ENCODE measurements at regions not wholly inside any gene's neighbourhood (a gene's known extent, or its start where the extent isn't known, plus 50 kb on each side); places are given as distances from the start of the nearest gene placed in this dataset.

DNA sequence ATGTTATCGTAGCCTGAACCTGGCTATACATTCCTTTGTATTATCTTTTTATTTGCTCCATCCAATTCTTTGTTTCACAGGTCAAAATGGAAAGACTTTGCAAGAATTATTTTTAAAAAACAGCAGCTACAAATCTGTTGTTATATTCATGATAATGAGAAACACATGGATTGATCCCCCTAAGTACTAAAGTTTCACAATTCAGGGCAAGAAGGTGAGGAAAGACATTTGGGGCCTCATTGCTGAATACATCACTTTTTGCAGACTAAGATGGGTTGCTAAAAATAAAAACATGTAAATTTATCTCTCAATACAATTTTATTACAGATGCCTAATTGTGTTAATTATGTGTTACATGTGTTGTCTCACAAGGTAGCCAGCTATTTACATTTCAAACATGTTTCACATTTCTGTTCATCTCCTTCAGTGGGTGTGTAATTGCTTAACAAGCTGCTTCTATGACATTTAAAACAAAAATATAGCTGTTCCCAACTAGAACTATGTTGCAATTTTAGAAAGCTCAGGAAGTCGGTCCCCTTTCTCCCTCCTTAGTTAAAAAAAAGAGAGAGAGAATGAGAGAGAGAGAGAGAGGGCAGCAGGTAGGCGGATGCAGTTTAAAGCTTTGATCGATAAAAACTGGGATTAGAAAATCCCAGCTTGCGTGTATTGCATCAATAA lies 606.3 kb upstream of the FZD8 start:
- no peaks in the 10 kb centered on the region for H3K9me3 ChIP-seq (ENCODE audit: severe bottlenecking)
- H3K27me3 ChIP-seq (ENCODE audit: insufficient read depth, poor library complexity, severe bottlenecking) = no peaks in the 10 kb centered on the region
- no peak overlapping the region for H3K4me3 ChIP-seq (ENCODE audit: severe bottlenecking)
- peaks cover under 1% of the 10 kb centered on the region for H3K4me1 ChIP-seq (ENCODE audit: insufficient read depth, poor library complexity, severe bottlenecking)
- ATAC-seq (ENCODE audit: low read depth) = no peak
- TF ChIP-seq, protein P1, sequence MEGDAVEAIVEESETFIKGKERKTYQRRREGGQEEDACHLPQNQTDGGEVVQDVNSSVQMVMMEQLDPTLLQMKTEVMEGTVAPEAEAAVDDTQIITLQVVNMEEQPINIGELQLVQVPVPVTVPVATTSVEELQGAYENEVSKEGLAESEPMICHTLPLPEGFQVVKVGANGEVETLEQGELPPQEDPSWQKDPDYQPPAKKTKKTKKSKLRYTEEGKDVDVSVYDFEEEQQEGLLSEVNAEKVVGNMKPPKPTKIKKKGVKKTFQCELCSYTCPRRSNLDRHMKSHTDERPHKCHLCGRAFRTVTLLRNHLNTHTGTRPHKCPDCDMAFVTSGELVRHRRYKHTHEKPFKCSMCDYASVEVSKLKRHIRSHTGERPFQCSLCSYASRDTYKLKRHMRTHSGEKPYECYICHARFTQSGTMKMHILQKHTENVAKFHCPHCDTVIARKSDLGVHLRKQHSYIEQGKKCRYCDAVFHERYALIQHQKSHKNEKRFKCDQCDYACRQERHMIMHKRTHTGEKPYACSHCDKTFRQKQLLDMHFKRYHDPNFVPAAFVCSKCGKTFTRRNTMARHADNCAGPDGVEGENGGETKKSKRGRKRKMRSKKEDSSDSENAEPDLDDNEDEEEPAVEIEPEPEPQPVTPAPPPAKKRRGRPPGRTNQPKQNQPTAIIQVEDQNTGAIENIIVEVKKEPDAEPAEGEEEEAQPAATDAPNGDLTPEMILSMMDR (IDR thresholded peaks at IDR 0.05; ENCODE audit: poor library complexity, severe bottlenecking) = no peak
- H3K36me3 ChIP-seq (ENCODE audit: low read depth) = no peaks in the 10 kb centered on the region
- H3K27ac ChIP-seq (ENCODE audit: poor library complexity, severe bottlenecking) = no peak overlapping the region
- DNase-seq (ENCODE audit: low spot score) = no peak

DNA sequence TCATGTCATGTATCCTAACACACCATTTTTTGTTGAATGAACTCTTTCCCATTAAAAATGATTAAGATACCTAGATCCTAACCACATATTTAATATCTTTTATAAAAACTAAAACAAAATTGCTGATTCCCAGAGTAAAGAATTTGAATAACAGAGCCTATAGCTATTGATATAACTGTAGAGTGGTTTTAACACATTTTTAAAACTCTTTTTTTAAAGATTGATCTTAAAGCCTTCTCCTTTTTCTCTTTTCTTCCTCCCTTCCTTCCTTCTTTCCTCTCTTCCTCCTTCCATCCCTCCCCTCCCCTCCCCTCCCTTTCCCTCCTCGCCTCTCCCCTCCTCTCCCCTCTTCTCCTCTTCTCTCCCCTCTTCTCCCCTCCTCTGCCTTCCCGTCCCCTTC lies 605.4 kb upstream of the FZD8 start:
- H3K36me3 ChIP-seq (ENCODE audit: low read depth) = no peaks in the 10 kb centered on the region
- H3K27ac ChIP-seq (ENCODE audit: poor library complexity, severe bottlenecking) = no peak overlapping the region
- H3K27me3 ChIP-seq (ENCODE audit: insufficient read depth, poor library complexity, severe bottlenecking) = no peaks in the 10 kb centered on the region
- H3K4me1 ChIP-seq (ENCODE audit: insufficient read depth, poor library complexity, severe bottlenecking) = no peaks in the 10 kb centered on the region
- no peaks in the 10 kb centered on the region for H3K9me3 ChIP-seq (ENCODE audit: severe bottlenecking)
- no peak for ATAC-seq (ENCODE audit: low read depth)
- TF ChIP-seq, protein P1 (IDR thresholded peaks at IDR 0.05; ENCODE audit: poor library complexity, severe bottlenecking) = no peak
- H3K4me3 ChIP-seq (ENCODE audit: severe bottlenecking) = no peak overlapping the region
- no peak for DNase-seq (ENCODE audit: low spot score)

DNA sequence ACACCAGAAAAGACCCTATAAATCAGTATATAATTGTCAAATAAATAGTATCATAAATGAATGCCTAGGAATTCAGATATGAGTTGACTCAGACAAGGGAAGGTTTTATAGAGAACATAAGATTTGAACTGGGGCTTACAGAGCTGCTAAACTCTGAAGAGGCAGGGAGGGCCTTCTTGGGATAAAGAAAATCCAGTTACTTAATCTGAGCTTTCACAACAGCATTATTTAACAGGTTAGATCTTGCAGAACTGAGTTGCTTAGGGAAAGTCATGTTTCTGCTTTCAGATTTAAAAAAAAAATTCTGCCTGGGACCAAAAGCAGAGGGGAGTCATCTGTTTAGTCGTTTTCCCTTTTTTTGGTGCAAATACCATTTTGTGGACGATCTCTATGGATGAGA lies 594.8 kb upstream of the FZD8 start:
- Histone ChIP-seq H3K9me3 (ENCODE audit: severe bottlenecking) (no peaks in the 10 kb centered on the region), H3K4me1 (ENCODE audit: insufficient read depth, poor library complexity, severe bottlenecking) (no peaks in the 10 kb centered on the region), H3K36me3 (ENCODE audit: low read depth) (no peaks in the 10 kb centered on the region), H3K4me3 (ENCODE audit: severe bottlenecking) (no peak overlapping the region), H3K27me3 (ENCODE audit: insufficient read depth, poor library complexity, severe bottlenecking) (no peaks in the 10 kb centered on the region), H3K27ac (ENCODE audit: poor library complexity, severe bottlenecking) (no peak overlapping the region)
- TF ChIP-seq, protein P1 (IDR thresholded peaks at IDR 0.05; ENCODE audit: poor library complexity, severe bottlenecking) = no peak
- DNase-seq (ENCODE audit: low spot score) (no peak), ATAC-seq (ENCODE audit: low read depth) (0 out of 3 replicates have a peak, but pooled peaks have one; percentile 29)

DNA sequence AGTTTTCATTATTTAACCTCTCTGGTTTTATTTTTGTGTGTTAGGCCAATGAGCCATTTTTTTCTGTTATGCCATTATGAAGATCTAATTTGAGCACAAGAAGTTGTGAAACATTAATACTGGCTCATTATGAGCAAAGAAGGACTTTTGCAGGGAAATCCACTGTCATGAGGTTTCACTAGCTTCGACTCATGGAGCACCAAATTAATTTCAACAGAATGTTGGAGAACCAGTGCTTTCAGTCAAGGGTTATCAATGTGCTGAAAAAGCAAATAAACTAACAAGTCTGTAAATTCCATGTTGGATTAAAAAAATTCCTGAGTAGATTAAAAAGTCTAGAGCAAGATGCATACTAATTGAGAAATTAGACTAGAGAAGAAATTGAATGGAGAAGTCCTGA lies 594.2 kb upstream of the FZD8 start:
- no peaks in the 10 kb centered on the region for H3K36me3 ChIP-seq (ENCODE audit: low read depth)
- H3K9me3 ChIP-seq (ENCODE audit: severe bottlenecking) = no peaks in the 10 kb centered on the region
- ATAC-seq (ENCODE audit: low read depth) (no peak), DNase-seq (ENCODE audit: low spot score) (no peak)
- no peaks in the 10 kb centered on the region for H3K4me1 ChIP-seq (ENCODE audit: insufficient read depth, poor library complexity, severe bottlenecking)
- no peak overlapping the region for H3K4me3 ChIP-seq (ENCODE audit: severe bottlenecking)
- TF ChIP-seq, protein P1 (IDR thresholded peaks at IDR 0.05; ENCODE audit: poor library complexity, severe bottlenecking) = no peak
- H3K27me3 ChIP-seq (ENCODE audit: insufficient read depth, poor library complexity, severe bottlenecking) = no peaks in the 10 kb centered on the region
- H3K27ac ChIP-seq (ENCODE audit: poor library complexity, severe bottlenecking) = no peak overlapping the region

DNA sequence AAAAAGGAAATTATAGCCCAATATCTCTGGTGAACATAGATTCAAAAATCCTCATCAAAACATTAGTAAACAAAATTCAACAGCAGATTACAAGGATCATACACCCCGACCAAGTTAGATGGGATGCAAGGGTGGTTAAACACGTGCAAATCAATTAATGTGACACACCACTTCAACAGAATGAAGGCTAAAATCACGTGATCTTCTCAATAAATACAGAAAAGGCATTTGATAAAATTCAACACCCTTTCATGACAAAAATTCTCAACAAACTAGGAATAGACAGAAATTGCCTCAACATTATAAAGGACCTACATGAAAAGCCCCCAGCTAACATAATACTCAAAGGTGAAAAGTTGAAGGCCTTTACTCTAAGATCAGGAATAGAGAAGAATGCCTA lies 590.8 kb upstream of the FZD8 start:
- H3K4me3 ChIP-seq (ENCODE audit: severe bottlenecking) = no peak overlapping the region

More for the DNA sequence above, 590.8 kb upstream of the FZD8 start:
- no peaks in the 10 kb centered on the region for H3K36me3 ChIP-seq (ENCODE audit: low read depth)
- ATAC-seq (ENCODE audit: low read depth) (no peak), DNase-seq (ENCODE audit: low spot score) (no peak)
- no peak overlapping the region for H3K27ac ChIP-seq (ENCODE audit: poor library complexity, severe bottlenecking)
- no peaks in the 10 kb centered on the region for H3K9me3 ChIP-seq (ENCODE audit: severe bottlenecking)
- TF ChIP-seq, protein P1 (IDR thresholded peaks at IDR 0.05; ENCODE audit: poor library complexity, severe bottlenecking) = no peak
- no peaks in the 10 kb centered on the region for H3K4me1 ChIP-seq (ENCODE audit: insufficient read depth, poor library complexity, severe bottlenecking)
- H3K27me3 ChIP-seq (ENCODE audit: insufficient read depth, poor library complexity, severe bottlenecking) = no peaks in the 10 kb centered on the region
